A549 (cell line): ENCODE measurements at regions not wholly inside any gene's neighbourhood (a gene's known extent, or its start where the extent isn't known, plus 50 kb on each side); places are given as distances from the start of the nearest gene placed in this dataset.

Experiments
- CBX8 ChIP-seq: fragments of 200-600 bp; sonication (generic); IDR thresholded peaks from 2 replicates; pipeline ENCODE4 v1.6.1; 2016
- CHD2 ChIP-seq: fragments of 150-350 bp; IDR thresholded peaks from 2 replicates; pipeline ENCODE4 v1.6.1; 2014; ENCODE audit warnings: low read length; ENCODE audit not compliant: partially characterized antibody
- KDM5A ChIP-seq: fragments of 200-600 bp; sonication (generic); IDR thresholded peaks from 2 replicates; pipeline ENCODE4 v1.6.1; 2016; ENCODE audit warnings: antibody characterized with exemption, mild to moderate bottlenecking
- POLR2A ChIP-seq: IDR thresholded peaks from 2 replicates; pipeline ENCODE4 v1.6.1; 2012; ENCODE audit warnings: mild to moderate bottlenecking, low read length
- TF ChIP-seq, protein P1 (sequence below): fragments of >200 bp; sonication (Bioruptor Twin); formaldehyde crosslinking; IDR thresholded peaks from 3 replicates; pipeline ENCODE4 v1.5.1; 2016

GRCh38 chr4:83923341-83923740 lies 387.4 kb downstream of the GPAT3 start:
- TF ChIP-seq, protein P1, sequence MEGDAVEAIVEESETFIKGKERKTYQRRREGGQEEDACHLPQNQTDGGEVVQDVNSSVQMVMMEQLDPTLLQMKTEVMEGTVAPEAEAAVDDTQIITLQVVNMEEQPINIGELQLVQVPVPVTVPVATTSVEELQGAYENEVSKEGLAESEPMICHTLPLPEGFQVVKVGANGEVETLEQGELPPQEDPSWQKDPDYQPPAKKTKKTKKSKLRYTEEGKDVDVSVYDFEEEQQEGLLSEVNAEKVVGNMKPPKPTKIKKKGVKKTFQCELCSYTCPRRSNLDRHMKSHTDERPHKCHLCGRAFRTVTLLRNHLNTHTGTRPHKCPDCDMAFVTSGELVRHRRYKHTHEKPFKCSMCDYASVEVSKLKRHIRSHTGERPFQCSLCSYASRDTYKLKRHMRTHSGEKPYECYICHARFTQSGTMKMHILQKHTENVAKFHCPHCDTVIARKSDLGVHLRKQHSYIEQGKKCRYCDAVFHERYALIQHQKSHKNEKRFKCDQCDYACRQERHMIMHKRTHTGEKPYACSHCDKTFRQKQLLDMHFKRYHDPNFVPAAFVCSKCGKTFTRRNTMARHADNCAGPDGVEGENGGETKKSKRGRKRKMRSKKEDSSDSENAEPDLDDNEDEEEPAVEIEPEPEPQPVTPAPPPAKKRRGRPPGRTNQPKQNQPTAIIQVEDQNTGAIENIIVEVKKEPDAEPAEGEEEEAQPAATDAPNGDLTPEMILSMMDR: no peak
- TF ChIP-seq POLR2A (no peak), CHD2 (no peak), CBX8 (no peak), KDM5A (no peak)
